ENCODE measurements at regions not wholly inside any gene's neighbourhood (a gene's known extent, or its start where the extent isn't known, plus 50 kb on each side); places are given as distances from the start of the nearest gene placed in this dataset.

- H3K4me1 ChIP-seq (ENCODE audit: control insufficient read depth, low read length): no peaks in the 10 kb centered on the region
- no peak overlapping the region for H3K4me3 ChIP-seq (ENCODE audit: low read length)
- no peak for TF ChIP-seq CTCF (IDR thresholded peaks at IDR 0.05; ENCODE audit: low read depth, low read length, poor library complexity, severe bottlenecking)
- no peak for TF ChIP-seq EZH2phosphoT487 (IDR thresholded peaks at IDR 0.05; ENCODE audit: borderline replicate concordance, low read length)
- no peak overlapping the region for H3K27ac ChIP-seq (ENCODE audit: low read depth, low read length)
- no peaks in the 10 kb centered on the region for H3K9me2 ChIP-seq (replicated peaks; ENCODE audit: control insufficient read depth, low read length)
- no peaks in the 10 kb centered on the region for H3K79me2 ChIP-seq (ENCODE audit: control insufficient read depth, low read length)
- H4K20me1 ChIP-seq (ENCODE audit: control insufficient read depth, insufficient read depth, low read depth, low read length): no peaks in the 10 kb centered on the region
- H3K9me3 ChIP-seq (ENCODE audit: control insufficient read depth, insufficient read depth, low read length): no peaks in the 10 kb centered on the region
- H3K4me2 ChIP-seq (ENCODE audit: low read length): no peak overlapping the region
- H3K27me3 ChIP-seq (ENCODE audit: control insufficient read depth, low read length): no peaks in the 10 kb centered on the region
- H3K36me3 ChIP-seq (ENCODE audit: control insufficient read depth, low read length): no peaks in the 10 kb centered on the region
- no peaks in the 10 kb centered on the region for H3F3A ChIP-seq (ENCODE audit: control insufficient read depth, insufficient read depth)
Measured at GRCh38 chr19:30174791-30175190, 197.4 kb upstream of the ZNF536 start.

GRCh38 chr19:30175987-30176386, 196.2 kb upstream of the ZNF536 start:
- Histone ChIP-seq H3K4me1 (ENCODE audit: control insufficient read depth, low read length) (no peaks in the 10 kb centered on the region), H3K9me3 (ENCODE audit: control insufficient read depth, insufficient read depth, low read length) (no peaks in the 10 kb centered on the region), H3K27ac (ENCODE audit: low read depth, low read length) (no peak overlapping the region), H3K79me2 (ENCODE audit: control insufficient read depth, low read length) (no peaks in the 10 kb centered on the region), H3K9me2 (replicated peaks; ENCODE audit: control insufficient read depth, low read length) (no peaks in the 10 kb centered on the region), H3K4me3 (ENCODE audit: low read length) (no peak overlapping the region), H3K4me2 (ENCODE audit: low read length) (no peak overlapping the region), H3K36me3 (ENCODE audit: control insufficient read depth, low read length) (no peaks in the 10 kb centered on the region), H4K20me1 (ENCODE audit: control insufficient read depth, insufficient read depth, low read depth, low read length) (no peaks in the 10 kb centered on the region), H3F3A (ENCODE audit: control insufficient read depth, insufficient read depth) (no peaks in the 10 kb centered on the region), H3K27me3 (ENCODE audit: control insufficient read depth, low read length) (no peaks in the 10 kb centered on the region)
- no peak for TF ChIP-seq CTCF (IDR thresholded peaks at IDR 0.05; ENCODE audit: low read depth, low read length, poor library complexity, severe bottlenecking)
- TF ChIP-seq EZH2phosphoT487 (IDR thresholded peaks at IDR 0.05; ENCODE audit: borderline replicate concordance, low read length): no peak

- Histone ChIP-seq H3K4me1 (ENCODE audit: control insufficient read depth, low read length) (no peaks in the 10 kb centered on the region), H3K27me3 (ENCODE audit: control insufficient read depth, low read length) (no peaks in the 10 kb centered on the region), H3K27ac (ENCODE audit: low read depth, low read length) (no peak overlapping the region), H3K36me3 (ENCODE audit: control insufficient read depth, low read length) (no peaks in the 10 kb centered on the region), H3F3A (ENCODE audit: control insufficient read depth, insufficient read depth) (no peaks in the 10 kb centered on the region), H3K9me3 (ENCODE audit: control insufficient read depth, insufficient read depth, low read length) (peaks cover 5% of the 10 kb centered on the region), H3K79me2 (ENCODE audit: control insufficient read depth, low read length) (no peaks in the 10 kb centered on the region), H3K4me3 (ENCODE audit: low read length) (no peak overlapping the region), H4K20me1 (ENCODE audit: control insufficient read depth, insufficient read depth, low read depth, low read length) (no peaks in the 10 kb centered on the region), H3K9me2 (replicated peaks; ENCODE audit: control insufficient read depth, low read length) (no peaks in the 10 kb centered on the region), H3K4me2 (ENCODE audit: low read length) (no peak overlapping the region)
- TF ChIP-seq EZH2phosphoT487 (IDR thresholded peaks at IDR 0.05; ENCODE audit: borderline replicate concordance, low read length): no peak
- no peak for TF ChIP-seq CTCF (IDR thresholded peaks at IDR 0.05; ENCODE audit: low read depth, low read length, poor library complexity, severe bottlenecking)
Measured at GRCh38 chr19:30178721-30179402, 193.3 kb upstream of the ZNF536 start.

All from DOHH2 (cell line).